ENCODE measurements at regions not wholly inside any gene's neighbourhood (a gene's known extent, or its start where the extent isn't known, plus 50 kb on each side); places are given as distances from the start of the nearest gene placed in this dataset.

DNA sequence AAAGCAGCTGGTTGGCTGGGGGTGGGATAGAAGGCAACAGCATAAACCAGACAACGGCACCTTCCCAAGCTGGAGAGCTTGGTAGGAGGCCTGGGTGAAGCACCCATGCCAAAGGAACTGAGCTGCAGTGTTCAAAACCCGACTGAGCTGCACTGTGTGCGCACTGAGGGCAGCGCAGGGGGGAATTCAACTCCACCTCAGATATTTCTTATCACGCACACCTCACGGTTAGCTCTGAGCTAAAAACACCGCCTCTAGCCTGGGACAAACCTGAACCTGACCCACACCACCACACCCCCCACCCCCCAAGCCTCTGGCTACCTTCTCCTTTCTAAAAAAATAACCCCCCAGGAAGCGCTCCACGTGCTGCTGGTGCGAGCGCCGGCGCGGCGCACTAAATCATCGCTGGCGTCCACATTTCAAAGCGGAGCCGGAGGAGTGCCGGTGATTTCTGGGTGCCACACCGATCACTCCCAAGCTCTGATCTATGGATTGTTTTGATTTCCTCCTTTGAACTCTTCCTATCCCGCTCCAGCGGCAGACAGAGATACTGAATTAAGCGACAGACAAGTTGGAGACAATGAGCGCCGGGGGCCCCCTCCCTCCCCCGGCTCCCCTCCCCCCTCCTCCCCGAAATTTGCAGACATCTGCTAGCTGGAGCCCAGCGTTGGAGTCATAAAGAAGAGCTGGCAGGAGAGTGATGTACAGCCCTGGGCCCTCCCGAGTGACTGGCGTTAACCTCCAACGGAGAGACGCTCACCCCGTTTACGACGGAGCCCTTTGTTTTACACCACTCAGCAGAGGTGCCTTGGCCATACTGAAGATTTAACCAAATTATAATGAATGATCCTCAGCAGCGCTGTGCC, 85.0 kb downstream of the NOG start:
- POLR2A ChIA-PET = no interaction called here
- H3K27me3 Mint-ChIP-seq = peaks cover 40% of the 10 kb centered on the region
- peak overlapping the region; percentile 62 for H3K4me3 Mint-ChIP-seq

GRCh38 chr17:56679115-56679776, 85.7 kb downstream of the NOG start:
- Mint-ChIP-seq H3K4me1 (peaks cover 9% of the 10 kb centered on the region), H3K27ac (no peak overlapping the region), H3K27me3 (peaks cover 47% of the 10 kb centered on the region), H3K9me3 (no peaks in the 10 kb centered on the region), H3K4me3 (peak overlapping the region; percentile 62), H3K36me3 (ENCODE audit: low read depth) (no peaks in the 10 kb centered on the region)
- no peak for DNase-seq
- TF ChIP-seq, protein P1, sequence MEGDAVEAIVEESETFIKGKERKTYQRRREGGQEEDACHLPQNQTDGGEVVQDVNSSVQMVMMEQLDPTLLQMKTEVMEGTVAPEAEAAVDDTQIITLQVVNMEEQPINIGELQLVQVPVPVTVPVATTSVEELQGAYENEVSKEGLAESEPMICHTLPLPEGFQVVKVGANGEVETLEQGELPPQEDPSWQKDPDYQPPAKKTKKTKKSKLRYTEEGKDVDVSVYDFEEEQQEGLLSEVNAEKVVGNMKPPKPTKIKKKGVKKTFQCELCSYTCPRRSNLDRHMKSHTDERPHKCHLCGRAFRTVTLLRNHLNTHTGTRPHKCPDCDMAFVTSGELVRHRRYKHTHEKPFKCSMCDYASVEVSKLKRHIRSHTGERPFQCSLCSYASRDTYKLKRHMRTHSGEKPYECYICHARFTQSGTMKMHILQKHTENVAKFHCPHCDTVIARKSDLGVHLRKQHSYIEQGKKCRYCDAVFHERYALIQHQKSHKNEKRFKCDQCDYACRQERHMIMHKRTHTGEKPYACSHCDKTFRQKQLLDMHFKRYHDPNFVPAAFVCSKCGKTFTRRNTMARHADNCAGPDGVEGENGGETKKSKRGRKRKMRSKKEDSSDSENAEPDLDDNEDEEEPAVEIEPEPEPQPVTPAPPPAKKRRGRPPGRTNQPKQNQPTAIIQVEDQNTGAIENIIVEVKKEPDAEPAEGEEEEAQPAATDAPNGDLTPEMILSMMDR (IDR thresholded peaks at IDR 0.05) = no peak
- CTCF ChIA-PET = no interaction called here
- intact Hi-C loops (cut with micrococcal nuclease) = loop anchor here (1.0 kb wide), 1 partner anchor 87 kb away; no protein-coding TSS in a partner anchor
- POLR2A ChIA-PET = no interaction called here
- no peak for ATAC-seq (ENCODE audit: low read depth)

More for the DNA sequence above, 85.0 kb downstream of the NOG start:
- ATAC-seq (ENCODE audit: low read depth) (no peak), DNase-seq (no peak)
- H3K4me1 Mint-ChIP-seq = peaks cover 9% of the 10 kb centered on the region
- CTCF ChIA-PET = interaction anchor here (0.8 to 1.6 kb wide), 2 partner anchors 23 to 37 kb away, joined by 3 to 4 read pairs; no protein-coding TSS in a partner anchor
- TF ChIP-seq, protein P1 (IDR thresholded peaks at IDR 0.05) = no peak
- H3K36me3 Mint-ChIP-seq (ENCODE audit: low read depth) = no peaks in the 10 kb centered on the region
- intact Hi-C loops (cut with micrococcal nuclease) = loop anchor here (1.0 kb wide), 1 partner anchor 86 kb away; no protein-coding TSS in a partner anchor
- H3K27ac Mint-ChIP-seq = no peak overlapping the region
- H3K9me3 Mint-ChIP-seq = no peaks in the 10 kb centered on the region

- DNase-seq (no peak), ATAC-seq (ENCODE audit: low read depth) (no peak)
- intact Hi-C loops (cut with micrococcal nuclease) = loop anchor here (1.0 kb wide), 1 partner anchor 88 kb away; no protein-coding TSS in a partner anchor
- POLR2A ChIA-PET = no interaction called here
- no peak overlapping the region for H3K27ac Mint-ChIP-seq
- no peaks in the 10 kb centered on the region for H3K36me3 Mint-ChIP-seq (ENCODE audit: low read depth)
- CTCF ChIA-PET = no interaction called here
- no peaks in the 10 kb centered on the region for H3K9me3 Mint-ChIP-seq
- peaks cover 9% of the 10 kb centered on the region for H3K4me1 Mint-ChIP-seq
- peaks cover 46% of the 10 kb centered on the region for H3K27me3 Mint-ChIP-seq
- TF ChIP-seq, protein P1 (IDR thresholded peaks at IDR 0.05) = no peak
- H3K4me3 Mint-ChIP-seq = no peak overlapping the region
Observed at GRCh38 chr17:56679777-56680422, 86.4 kb downstream of the NOG start.

DNA sequence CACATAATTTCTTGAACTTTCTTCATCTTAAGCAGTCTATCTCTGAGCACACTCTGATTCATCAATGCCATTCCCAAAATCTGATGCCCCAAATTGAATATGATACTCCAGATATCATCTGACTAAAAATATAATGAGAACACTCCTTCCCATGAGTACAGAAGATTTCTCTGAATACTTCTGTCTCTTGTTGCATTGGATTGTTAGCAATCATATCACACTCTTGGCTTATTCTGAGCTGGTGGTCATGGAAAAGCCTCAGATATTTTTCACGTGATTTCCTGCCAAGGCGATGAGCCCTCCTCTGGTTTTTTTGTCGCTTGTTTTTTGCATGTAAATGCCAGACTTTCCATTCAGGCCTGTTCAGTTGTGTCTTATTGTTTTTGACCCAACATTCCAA, 87.2 kb downstream of the NOG start:
- Mint-ChIP-seq H3K9me3 (no peaks in the 10 kb centered on the region), H3K27ac (no peak overlapping the region), H3K27me3 (peaks cover 44% of the 10 kb centered on the region), H3K36me3 (ENCODE audit: low read depth) (no peaks in the 10 kb centered on the region), H3K4me3 (no peak overlapping the region), H3K4me1 (peaks cover 9% of the 10 kb centered on the region)
- DNase-seq (no peak), ATAC-seq (ENCODE audit: low read depth) (no peak)
- TF ChIP-seq, protein P1 (IDR thresholded peaks at IDR 0.05) = no peak
- CTCF ChIA-PET = no interaction called here
- POLR2A ChIA-PET = no interaction called here
- intact Hi-C loops (cut with micrococcal nuclease) = no loop called here
